ENCODE measurements at regions not wholly inside any gene's neighbourhood (a gene's known extent, or its start where the extent isn't known, plus 50 kb on each side); places are given as distances from the start of the nearest gene placed in this dataset.
"Not testable (repeated sequence)": the region's sequence is repeated elsewhere in the genome, so short reads cannot be mapped to it uniquely, and the experiment has no call there.

GRCh38 chr6:25150863-25151262, 128.3 kb upstream of the CARMIL1 start:
- no peak for DNase-seq (ENCODE audit: low spot score)

GRCh38 chr6:25153079-25153478, 126.1 kb upstream of the CARMIL1 start:
- no peak for ATAC-seq
- DNase-seq (ENCODE audit: low spot score) = no peak

More at GRCh38 chr6:25150863-25151262, 128.3 kb upstream of the CARMIL1 start:
- no peak for ATAC-seq

GRCh38 chr6:25154034-25154596, 125.1 kb upstream of the CARMIL1 start:
- ATAC-seq (no peak), DNase-seq (ENCODE audit: low spot score) (no peak)

DNA sequence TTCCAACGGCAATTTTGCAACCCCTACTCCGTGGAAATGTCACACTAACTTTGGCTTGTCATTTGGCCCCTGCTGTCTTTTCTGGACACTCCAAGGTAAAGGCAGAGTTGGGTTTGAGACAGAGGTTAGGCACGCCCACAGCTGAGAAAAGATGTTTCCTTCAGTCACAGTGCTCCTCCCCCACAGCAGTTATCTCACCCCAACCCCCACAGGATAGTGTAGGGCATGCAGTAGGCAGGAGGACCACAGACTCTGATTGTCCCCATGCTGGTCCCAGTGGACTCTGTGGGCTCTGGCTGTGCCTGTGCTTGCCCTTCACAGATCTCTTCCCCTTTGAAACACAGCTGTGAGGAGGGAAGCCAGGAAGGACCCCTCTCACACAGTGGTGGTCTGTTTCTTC, 124.0 kb upstream of the CARMIL1 start:
- DNase-seq (ENCODE audit: low spot score) (no peak), ATAC-seq (no peak)

DNA sequence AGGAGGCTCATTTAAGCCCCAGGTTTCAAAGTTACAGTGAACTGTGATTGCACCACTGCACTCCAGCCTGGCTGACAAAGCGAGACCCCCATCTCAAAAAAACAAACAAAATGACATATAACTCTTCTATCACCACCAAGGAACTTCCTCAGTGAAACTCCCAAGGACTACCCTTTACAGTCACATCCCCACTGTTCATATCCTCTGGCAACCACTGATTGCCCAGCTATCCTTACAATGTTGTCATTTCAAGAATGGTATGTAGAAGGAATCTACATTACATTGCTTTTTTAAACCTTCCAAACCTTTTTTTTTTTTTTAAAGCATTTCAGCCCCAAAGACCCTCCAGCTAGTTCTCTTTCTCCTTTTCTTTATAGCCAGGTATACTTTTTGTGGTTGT, 123.1 kb upstream of the CARMIL1 start:
- ATAC-seq (no peak), DNase-seq (ENCODE audit: low spot score) (no peak)

DNA sequence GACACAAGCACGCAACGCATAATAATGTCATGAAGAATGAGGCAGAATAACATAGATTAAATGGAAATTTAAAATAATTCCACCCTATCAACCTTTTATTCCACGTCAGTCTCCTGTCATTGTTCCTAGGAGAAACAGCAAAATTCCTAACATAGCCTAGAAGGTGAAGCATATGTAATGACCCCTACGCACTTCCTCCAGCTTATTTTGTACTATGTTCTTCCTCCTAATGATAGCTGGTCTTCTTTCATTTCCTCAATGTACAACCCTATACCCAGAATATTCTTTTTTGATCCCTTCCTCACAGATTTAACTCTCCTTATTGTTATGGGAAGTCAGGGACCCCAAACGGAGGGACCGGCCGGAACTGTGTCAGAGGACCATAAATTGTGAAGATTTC, 122.0 kb upstream of the CARMIL1 start:
- DNase-seq (ENCODE audit: low spot score) (no peak), ATAC-seq (no peak)

- DNase-seq (ENCODE audit: low spot score) = no peak
- ATAC-seq = no peak
Measured at GRCh38 chr6:25157842-25158241, 121.3 kb upstream of the CARMIL1 start.

DNA sequence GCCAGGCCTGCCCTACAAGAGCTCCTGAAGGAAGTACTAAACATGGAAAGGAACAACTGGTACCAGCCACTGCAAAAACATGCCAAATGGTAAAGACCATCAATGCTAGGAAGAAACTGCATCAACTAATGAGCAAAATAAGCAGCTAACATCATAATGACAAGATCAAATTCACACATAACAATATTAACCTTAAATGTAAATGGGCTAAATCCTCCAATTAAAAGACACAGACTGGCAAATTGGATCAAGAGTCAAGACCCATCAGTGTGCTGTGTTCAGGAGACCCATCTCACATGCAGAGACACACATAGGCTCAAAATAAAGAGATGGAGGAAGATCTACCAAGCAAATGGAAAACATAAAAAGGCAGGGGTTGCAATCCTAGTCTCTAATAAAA, 119.0 kb upstream of the CARMIL1 start:
- not testable (repeated sequence) for DNase-seq (ENCODE audit: low spot score); ATAC-seq

GRCh38 chr6:25165177-25165576, 114.0 kb upstream of the CARMIL1 start:
- no peak for DNase-seq (ENCODE audit: low spot score)
- ATAC-seq = peak; percentile 42

- ATAC-seq (no peak), DNase-seq (ENCODE audit: low spot score) (no peak)
Measured at GRCh38 chr6:25165800-25166199, 113.4 kb upstream of the CARMIL1 start.

DNA sequence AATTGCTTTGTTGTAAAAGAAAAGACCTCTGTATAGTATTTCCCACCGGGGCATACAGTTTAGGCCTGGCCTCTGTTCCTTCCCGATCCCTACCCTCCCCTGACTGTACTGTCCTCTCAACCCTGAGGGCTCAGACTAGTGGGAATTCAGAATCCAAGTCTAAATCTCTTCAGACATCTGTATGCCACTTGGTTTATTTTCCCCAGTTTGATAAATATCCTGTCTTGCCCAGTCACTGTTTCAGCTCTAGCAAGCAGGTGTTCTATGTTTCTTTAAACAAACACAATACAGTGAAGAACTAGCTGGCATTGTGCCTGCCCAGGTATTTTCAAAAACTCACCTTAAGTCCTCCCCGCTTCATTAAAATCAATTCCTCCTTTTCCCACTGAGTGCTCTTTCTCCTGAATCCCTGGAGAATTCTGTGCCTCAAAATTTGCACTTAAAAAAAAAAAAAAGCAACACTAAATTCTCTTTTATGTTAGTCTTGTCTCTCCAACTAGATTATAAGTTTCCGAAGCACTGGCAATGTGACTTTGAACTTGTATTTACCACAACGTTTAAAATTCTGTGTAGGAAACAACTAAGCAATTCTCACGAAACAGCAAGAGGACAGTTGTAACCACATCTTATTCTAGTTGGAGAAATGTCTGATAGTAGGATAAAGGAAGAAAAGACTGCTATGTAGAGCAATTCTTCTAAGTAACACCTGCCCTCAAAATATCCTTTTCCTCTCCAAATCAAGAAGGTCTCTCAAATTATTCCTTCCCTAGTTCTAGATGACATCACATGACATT, 112.0 kb upstream of the CARMIL1 start:
- ATAC-seq (no peak), DNase-seq (ENCODE audit: low spot score) (no peak)

GRCh38 chr6:25167961-25168360, 111.2 kb upstream of the CARMIL1 start:
- DNase-seq (ENCODE audit: low spot score) (no peak), ATAC-seq (no peak)

DNA sequence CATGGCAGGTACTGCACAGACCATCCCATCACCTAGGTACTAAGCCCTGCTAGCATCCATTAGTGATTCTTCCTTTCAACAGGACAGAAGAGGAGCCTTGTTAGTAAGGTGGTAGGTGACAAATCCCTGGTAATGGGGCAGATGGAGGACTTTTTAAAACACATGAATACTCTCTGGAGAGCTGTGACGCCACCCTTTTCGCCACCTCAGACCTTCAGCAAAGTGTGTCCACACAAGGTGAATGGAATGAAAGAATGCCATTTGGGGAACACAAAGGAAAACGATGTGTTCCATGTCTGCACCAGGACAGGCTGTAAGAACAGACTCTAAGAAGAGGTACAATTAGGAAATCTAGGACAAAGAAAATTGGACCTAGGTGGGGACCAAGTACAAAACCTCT, 110.5 kb upstream of the CARMIL1 start:
- DNase-seq (ENCODE audit: low spot score) (no peak), ATAC-seq (no peak)

GRCh38 chr6:25169553-25169952, 109.6 kb upstream of the CARMIL1 start:
- DNase-seq (ENCODE audit: low spot score) (no peak), ATAC-seq (peak; percentile 57)

DNA sequence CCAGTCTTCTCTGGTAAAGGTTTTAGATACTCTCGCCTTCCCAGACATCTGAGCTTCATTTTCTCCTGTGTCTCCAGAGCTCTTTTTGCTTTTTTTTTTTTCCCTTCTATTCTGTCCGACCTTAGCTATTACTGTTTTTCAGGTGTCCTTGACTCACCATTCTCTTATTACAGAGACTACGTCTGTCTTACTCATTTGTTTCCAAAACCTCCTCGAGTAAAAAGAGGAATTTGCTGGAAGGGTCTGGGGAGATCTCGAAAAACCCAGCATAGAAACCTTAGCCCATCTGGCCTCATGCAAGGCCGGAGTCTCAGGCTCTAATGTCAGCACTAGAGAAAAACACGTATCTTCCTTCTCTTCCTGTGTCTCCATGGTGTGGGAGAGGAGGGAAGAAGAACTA, 109.2 kb upstream of the CARMIL1 start:
- no peak for ATAC-seq
- DNase-seq (ENCODE audit: low spot score) = no peak

GRCh38 chr6:25170640-25171039, 108.5 kb upstream of the CARMIL1 start:
- ATAC-seq = peak; percentile 50

GRCh38 chr6:25171301-25171700, 107.9 kb upstream of the CARMIL1 start:
- DNase-seq (ENCODE audit: low spot score) = no peak
- no peak for ATAC-seq

More at GRCh38 chr6:25170640-25171039, 108.5 kb upstream of the CARMIL1 start:
- no peak for DNase-seq (ENCODE audit: low spot score)

DNA sequence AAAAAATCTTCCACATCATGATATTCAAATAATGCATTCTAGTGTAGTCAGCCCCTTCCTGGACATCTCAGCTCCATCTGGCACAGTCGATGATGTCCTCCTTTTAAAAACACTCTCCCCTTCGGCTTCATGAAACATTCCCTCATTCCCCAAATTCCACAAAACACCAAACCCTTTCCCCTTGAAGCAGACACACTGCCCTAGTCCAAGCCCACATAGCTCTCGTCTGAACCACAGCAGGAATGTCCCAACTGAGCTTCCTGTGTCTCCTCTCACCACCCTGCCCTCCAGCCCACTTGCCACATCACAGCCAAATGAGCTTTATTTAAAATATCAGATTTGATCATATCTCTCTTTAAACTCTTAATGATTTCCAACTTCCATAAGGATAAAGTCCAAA, 106.4 kb upstream of the CARMIL1 start:
- DNase-seq (ENCODE audit: low spot score) = no peak
- ATAC-seq = no peak

GRCh38 chr6:25173246-25173645, 105.9 kb upstream of the CARMIL1 start:
- ATAC-seq = no peak
- no peak for DNase-seq (ENCODE audit: low spot score)

GRCh38 chr6:25173951-25174474, 105.2 kb upstream of the CARMIL1 start:
- ATAC-seq (no peak), DNase-seq (ENCODE audit: low spot score) (no peak)

DNA sequence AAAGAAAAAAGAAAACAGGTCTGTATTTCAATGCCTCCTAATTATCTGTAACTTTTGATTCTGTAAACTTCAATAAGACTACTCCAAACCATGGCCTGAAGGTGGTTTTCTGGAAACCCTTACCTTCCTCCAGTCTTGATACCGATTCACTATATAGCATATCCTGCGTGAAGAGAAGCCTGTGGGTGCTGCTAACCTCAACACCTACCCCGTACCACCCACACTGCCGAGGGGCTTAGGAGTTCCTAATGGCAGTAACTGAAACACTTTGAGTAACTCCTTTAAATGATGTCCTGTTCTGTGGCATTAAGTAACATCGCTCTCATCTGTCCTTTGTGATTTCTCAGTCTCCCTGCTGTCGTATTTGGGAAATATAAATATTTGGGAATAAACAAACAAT, 104.5 kb upstream of the CARMIL1 start:
- no peak for DNase-seq (ENCODE audit: low spot score)

GRCh38 chr6:25175196-25175595, 104.0 kb upstream of the CARMIL1 start:
- DNase-seq (ENCODE audit: low spot score) = no peak
- no peak for ATAC-seq

More for the DNA sequence above, 104.5 kb upstream of the CARMIL1 start:
- no peak for ATAC-seq
